DMS153 treated with DMSO at 0.1 percent for 48 hours (cell line): ENCODE measurements at regions not wholly inside any gene's neighbourhood (a gene's known extent, or its start where the extent isn't known, plus 50 kb on each side); places are given as distances from the start of the nearest gene placed in this dataset.

Source experiments
- DNase-seq: peaks from one replicate; lab custom pipeline; 2025; ENCODE audit not compliant: unreplicated experiment; lab: John Stamatoyannopoulos, UW

GRCh38 chr2:18639756-18640453 is 50.5 kb upstream of the NT5C1B start:
- no peak for DNase-seq
